ENCODE measurements at regions not wholly inside any gene's neighbourhood (a gene's known extent, or its start where the extent isn't known, plus 50 kb on each side); places are given as distances from the start of the nearest gene placed in this dataset.

- H3K27ac Mint-ChIP-seq = no peak overlapping the region
- Histone ChIP-seq H3K36me3 (ENCODE audit: control insufficient read depth, insufficient read depth, low read length) (no peaks in the 10 kb centered on the region), H3K4me3 (ENCODE audit: low read depth, low read length) (no peak overlapping the region), H3K4me1 (ENCODE audit: control insufficient read depth, insufficient read depth, low read length, poor library complexity, severe bottlenecking) (no peaks in the 10 kb centered on the region), H3K27ac (ENCODE audit: insufficient read depth, low read length, poor library complexity, severe bottlenecking) (no peak overlapping the region), H3K27me3 (ENCODE audit: control insufficient read depth, insufficient read depth, low read length) (no peaks in the 10 kb centered on the region), H3K9me3 (ENCODE audit: control insufficient read depth in 2 of 2, low read length in 2 of 2) (no peaks in the 10 kb centered on the region)
- no peak for ATAC-seq (ENCODE audit: low read depth in 2 of 2)
- H3K4me3 Mint-ChIP-seq = no peak overlapping the region
- H3K9me3 Mint-ChIP-seq = peaks cover 0 to 16% (median 6%) of the 10 kb centered on the region in 7 donors
- no peak for DNase-seq
- H3K27me3 Mint-ChIP-seq = no peaks in the 10 kb centered on the region
- no peaks in the 10 kb centered on the region for H3K36me3 Mint-ChIP-seq
- H3K4me1 Mint-ChIP-seq = no peaks in the 10 kb centered on the region
Measured at GRCh38 chr10:65559369-65559768, 1366.5 kb upstream of the LRRTM3 start.

- H3K4me3 ChIP-seq (ENCODE audit: low read depth, low read length) = no peak overlapping the region
- Mint-ChIP-seq H3K27ac (no peak overlapping the region), H3K36me3 (no peaks in the 10 kb centered on the region), H3K9me3 (peaks cover 0 to 13% (median 2%) of the 10 kb centered on the region in 7 donors), H3K4me3 (no peak overlapping the region), H3K27me3 (no peaks in the 10 kb centered on the region), H3K4me1 (no peaks in the 10 kb centered on the region)
- no peaks in the 10 kb centered on the region for H3K36me3 ChIP-seq (ENCODE audit: control insufficient read depth, insufficient read depth, low read length)
- no peaks in the 10 kb centered on the region for H3K9me3 ChIP-seq (ENCODE audit: control insufficient read depth in 2 of 2, low read length in 2 of 2)
- ATAC-seq (ENCODE audit: low read depth in 2 of 2) (no peak), DNase-seq (no peak)
- no peak overlapping the region for H3K27ac ChIP-seq (ENCODE audit: insufficient read depth, low read length, poor library complexity, severe bottlenecking)
- no peaks in the 10 kb centered on the region for H3K27me3 ChIP-seq (ENCODE audit: control insufficient read depth, insufficient read depth, low read length)
- no peaks in the 10 kb centered on the region for H3K4me1 ChIP-seq (ENCODE audit: control insufficient read depth, insufficient read depth, low read length, poor library complexity, severe bottlenecking)
Measured at GRCh38 chr10:65565246-65565645, 1360.6 kb upstream of the LRRTM3 start.

- Histone ChIP-seq H3K4me1 (ENCODE audit: control insufficient read depth, insufficient read depth, low read length, poor library complexity, severe bottlenecking) (no peaks in the 10 kb centered on the region), H3K36me3 (ENCODE audit: control insufficient read depth, insufficient read depth, low read length) (no peaks in the 10 kb centered on the region), H3K27me3 (ENCODE audit: control insufficient read depth, insufficient read depth, low read length) (no peaks in the 10 kb centered on the region), H3K9me3 (ENCODE audit: control insufficient read depth in 2 of 2, low read length in 2 of 2) (no peaks in the 10 kb centered on the region), H3K4me3 (ENCODE audit: low read depth, low read length) (no peak overlapping the region), H3K27ac (ENCODE audit: insufficient read depth, low read length, poor library complexity, severe bottlenecking) (no peak overlapping the region)
- no peaks in the 10 kb centered on the region for H3K36me3 Mint-ChIP-seq
- no peak for ATAC-seq (ENCODE audit: low read depth in 2 of 2)
- no peaks in the 10 kb centered on the region for H3K27me3 Mint-ChIP-seq
- H3K4me1 Mint-ChIP-seq = peaks cover 0 to 3% (median 0%) of the 10 kb centered on the region in 4 donors
- no peak overlapping the region for H3K4me3 Mint-ChIP-seq
- peaks cover 0 to 8% (median 4%) of the 10 kb centered on the region in 7 donors for H3K9me3 Mint-ChIP-seq
- H3K27ac Mint-ChIP-seq = no peak overlapping the region
- DNase-seq = no peak
Measured at GRCh38 chr10:65566906-65567305, 1358.9 kb upstream of the LRRTM3 start.

- H3K36me3 ChIP-seq (ENCODE audit: control insufficient read depth, insufficient read depth, low read length) = no peaks in the 10 kb centered on the region
- no peaks in the 10 kb centered on the region for H3K27me3 ChIP-seq (ENCODE audit: control insufficient read depth, insufficient read depth, low read length)
- Mint-ChIP-seq H3K27ac (no peak overlapping the region), H3K36me3 (no peaks in the 10 kb centered on the region), H3K4me1 (peaks cover 0 to 3% (median 0%) of the 10 kb centered on the region in 4 donors), H3K9me3 (peaks cover 0 to 7% (median 3%) of the 10 kb centered on the region in 7 donors), H3K27me3 (no peaks in the 10 kb centered on the region), H3K4me3 (peak overlapping the region in 1 of 4 donors; percentile 34)
- H3K9me3 ChIP-seq (ENCODE audit: control insufficient read depth in 2 of 2, low read length in 2 of 2) = no peaks in the 10 kb centered on the region
- no peak for DNase-seq
- H3K27ac ChIP-seq (ENCODE audit: insufficient read depth, low read length, poor library complexity, severe bottlenecking) = no peak overlapping the region
- no peaks in the 10 kb centered on the region for H3K4me1 ChIP-seq (ENCODE audit: control insufficient read depth, insufficient read depth, low read length, poor library complexity, severe bottlenecking)
- ATAC-seq (ENCODE audit: low read depth in 2 of 2) = no peak
- peak overlapping the region; percentile 46 for H3K4me3 ChIP-seq (ENCODE audit: low read depth, low read length)
Measured at GRCh38 chr10:65570143-65571010, 1355.5 kb upstream of the LRRTM3 start.

GRCh38 chr10:65571011-65571570 lies 1354.7 kb upstream of the LRRTM3 start:
- Histone ChIP-seq H3K4me1 (ENCODE audit: control insufficient read depth, insufficient read depth, low read length, poor library complexity, severe bottlenecking) (no peaks in the 10 kb centered on the region), H3K27ac (ENCODE audit: insufficient read depth, low read length, poor library complexity, severe bottlenecking) (no peak overlapping the region), H3K36me3 (ENCODE audit: control insufficient read depth, insufficient read depth, low read length) (no peaks in the 10 kb centered on the region), H3K27me3 (ENCODE audit: control insufficient read depth, insufficient read depth, low read length) (no peaks in the 10 kb centered on the region), H3K4me3 (ENCODE audit: low read depth, low read length) (peak overlapping the region; percentile 28), H3K9me3 (ENCODE audit: control insufficient read depth in 2 of 2, low read length in 2 of 2) (no peaks in the 10 kb centered on the region)
- Mint-ChIP-seq H3K9me3 (peaks cover 0 to 7% (median 3%) of the 10 kb centered on the region in 7 donors), H3K27ac (no peak overlapping the region), H3K27me3 (no peaks in the 10 kb centered on the region), H3K4me1 (peaks cover 0 to 3% (median 0%) of the 10 kb centered on the region in 4 donors), H3K36me3 (no peaks in the 10 kb centered on the region), H3K4me3 (no peak overlapping the region)
- ATAC-seq (ENCODE audit: low read depth in 2 of 2) = no peak
- DNase-seq = no peak

- ATAC-seq (ENCODE audit: low read depth in 2 of 2) (no peak), DNase-seq (no peak)
- no peak overlapping the region for H3K4me3 ChIP-seq (ENCODE audit: low read depth, low read length)
- H3K4me1 ChIP-seq (ENCODE audit: control insufficient read depth, insufficient read depth, low read length, poor library complexity, severe bottlenecking) = no peaks in the 10 kb centered on the region
- Mint-ChIP-seq H3K9me3 (peaks cover 0 to 31% (median 8%) of the 10 kb centered on the region in 7 donors), H3K4me1 (no peaks in the 10 kb centered on the region), H3K27me3 (no peaks in the 10 kb centered on the region), H3K4me3 (no peak overlapping the region), H3K27ac (no peak overlapping the region), H3K36me3 (no peaks in the 10 kb centered on the region)
- H3K27me3 ChIP-seq (ENCODE audit: control insufficient read depth, insufficient read depth, low read length) = no peaks in the 10 kb centered on the region
- peaks cover 0 to 2% of the 10 kb centered on the region in 2 experiments for H3K9me3 ChIP-seq (ENCODE audit: control insufficient read depth in 2 of 2, low read length in 2 of 2)
- no peaks in the 10 kb centered on the region for H3K36me3 ChIP-seq (ENCODE audit: control insufficient read depth, insufficient read depth, low read length)
- no peak overlapping the region for H3K27ac ChIP-seq (ENCODE audit: insufficient read depth, low read length, poor library complexity, severe bottlenecking)
Measured at GRCh38 chr10:65581426-65582026, 1344.3 kb upstream of the LRRTM3 start.

- ATAC-seq (ENCODE audit: low read depth in 2 of 2) (no peak), DNase-seq (no peak)
- Mint-ChIP-seq H3K27me3 (no peaks in the 10 kb centered on the region), H3K4me3 (no peak overlapping the region), H3K27ac (no peak overlapping the region), H3K36me3 (no peaks in the 10 kb centered on the region), H3K4me1 (no peaks in the 10 kb centered on the region), H3K9me3 (peaks cover 0 to 9% (median 6%) of the 10 kb centered on the region in 7 donors)
- no peaks in the 10 kb centered on the region for H3K36me3 ChIP-seq (ENCODE audit: control insufficient read depth, insufficient read depth, low read length)
- no peak overlapping the region for H3K4me3 ChIP-seq (ENCODE audit: low read depth, low read length)
- no peaks in the 10 kb centered on the region for H3K4me1 ChIP-seq (ENCODE audit: control insufficient read depth, insufficient read depth, low read length, poor library complexity, severe bottlenecking)
- H3K27ac ChIP-seq (ENCODE audit: insufficient read depth, low read length, poor library complexity, severe bottlenecking) = no peak overlapping the region
- peaks cover 0 to 2% of the 10 kb centered on the region in 2 experiments for H3K9me3 ChIP-seq (ENCODE audit: control insufficient read depth in 2 of 2, low read length in 2 of 2)
- no peaks in the 10 kb centered on the region for H3K27me3 ChIP-seq (ENCODE audit: control insufficient read depth, insufficient read depth, low read length)
Measured at GRCh38 chr10:65602182-65602865, 1323.5 kb upstream of the LRRTM3 start.
